ENCODE measurements at regions not wholly inside any gene's neighbourhood (a gene's known extent, or its start where the extent isn't known, plus 50 kb on each side); places are given as distances from the start of the nearest gene placed in this dataset.

GRCh38 chr13:106722620-106723019, 154.7 kb upstream of the ARGLU1 start (continued):
- TF ChIP-seq, protein P1, sequence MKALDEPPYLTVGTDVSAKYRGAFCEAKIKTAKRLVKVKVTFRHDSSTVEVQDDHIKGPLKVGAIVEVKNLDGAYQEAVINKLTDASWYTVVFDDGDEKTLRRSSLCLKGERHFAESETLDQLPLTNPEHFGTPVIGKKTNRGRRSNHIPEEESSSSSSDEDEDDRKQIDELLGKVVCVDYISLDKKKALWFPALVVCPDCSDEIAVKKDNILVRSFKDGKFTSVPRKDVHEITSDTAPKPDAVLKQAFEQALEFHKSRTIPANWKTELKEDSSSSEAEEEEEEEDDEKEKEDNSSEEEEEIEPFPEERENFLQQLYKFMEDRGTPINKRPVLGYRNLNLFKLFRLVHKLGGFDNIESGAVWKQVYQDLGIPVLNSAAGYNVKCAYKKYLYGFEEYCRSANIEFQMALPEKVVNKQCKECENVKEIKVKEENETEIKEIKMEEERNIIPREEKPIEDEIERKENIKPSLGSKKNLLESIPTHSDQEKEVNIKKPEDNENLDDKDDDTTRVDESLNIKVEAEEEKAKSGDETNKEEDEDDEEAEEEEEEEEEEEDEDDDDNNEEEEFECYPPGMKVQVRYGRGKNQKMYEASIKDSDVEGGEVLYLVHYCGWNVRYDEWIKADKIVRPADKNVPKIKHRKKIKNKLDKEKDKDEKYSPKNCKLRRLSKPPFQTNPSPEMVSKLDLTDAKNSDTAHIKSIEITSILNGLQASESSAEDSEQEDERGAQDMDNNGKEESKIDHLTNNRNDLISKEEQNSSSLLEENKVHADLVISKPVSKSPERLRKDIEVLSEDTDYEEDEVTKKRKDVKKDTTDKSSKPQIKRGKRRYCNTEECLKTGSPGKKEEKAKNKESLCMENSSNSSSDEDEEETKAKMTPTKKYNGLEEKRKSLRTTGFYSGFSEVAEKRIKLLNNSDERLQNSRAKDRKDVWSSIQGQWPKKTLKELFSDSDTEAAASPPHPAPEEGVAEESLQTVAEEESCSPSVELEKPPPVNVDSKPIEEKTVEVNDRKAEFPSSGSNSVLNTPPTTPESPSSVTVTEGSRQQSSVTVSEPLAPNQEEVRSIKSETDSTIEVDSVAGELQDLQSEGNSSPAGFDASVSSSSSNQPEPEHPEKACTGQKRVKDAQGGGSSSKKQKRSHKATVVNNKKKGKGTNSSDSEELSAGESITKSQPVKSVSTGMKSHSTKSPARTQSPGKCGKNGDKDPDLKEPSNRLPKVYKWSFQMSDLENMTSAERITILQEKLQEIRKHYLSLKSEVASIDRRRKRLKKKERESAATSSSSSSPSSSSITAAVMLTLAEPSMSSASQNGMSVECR (CRISPR knock-in tag; IDR thresholded peaks at IDR 0.05; ENCODE audit: borderline replicate concordance), result no peak
- TF ChIP-seq, protein P2, sequence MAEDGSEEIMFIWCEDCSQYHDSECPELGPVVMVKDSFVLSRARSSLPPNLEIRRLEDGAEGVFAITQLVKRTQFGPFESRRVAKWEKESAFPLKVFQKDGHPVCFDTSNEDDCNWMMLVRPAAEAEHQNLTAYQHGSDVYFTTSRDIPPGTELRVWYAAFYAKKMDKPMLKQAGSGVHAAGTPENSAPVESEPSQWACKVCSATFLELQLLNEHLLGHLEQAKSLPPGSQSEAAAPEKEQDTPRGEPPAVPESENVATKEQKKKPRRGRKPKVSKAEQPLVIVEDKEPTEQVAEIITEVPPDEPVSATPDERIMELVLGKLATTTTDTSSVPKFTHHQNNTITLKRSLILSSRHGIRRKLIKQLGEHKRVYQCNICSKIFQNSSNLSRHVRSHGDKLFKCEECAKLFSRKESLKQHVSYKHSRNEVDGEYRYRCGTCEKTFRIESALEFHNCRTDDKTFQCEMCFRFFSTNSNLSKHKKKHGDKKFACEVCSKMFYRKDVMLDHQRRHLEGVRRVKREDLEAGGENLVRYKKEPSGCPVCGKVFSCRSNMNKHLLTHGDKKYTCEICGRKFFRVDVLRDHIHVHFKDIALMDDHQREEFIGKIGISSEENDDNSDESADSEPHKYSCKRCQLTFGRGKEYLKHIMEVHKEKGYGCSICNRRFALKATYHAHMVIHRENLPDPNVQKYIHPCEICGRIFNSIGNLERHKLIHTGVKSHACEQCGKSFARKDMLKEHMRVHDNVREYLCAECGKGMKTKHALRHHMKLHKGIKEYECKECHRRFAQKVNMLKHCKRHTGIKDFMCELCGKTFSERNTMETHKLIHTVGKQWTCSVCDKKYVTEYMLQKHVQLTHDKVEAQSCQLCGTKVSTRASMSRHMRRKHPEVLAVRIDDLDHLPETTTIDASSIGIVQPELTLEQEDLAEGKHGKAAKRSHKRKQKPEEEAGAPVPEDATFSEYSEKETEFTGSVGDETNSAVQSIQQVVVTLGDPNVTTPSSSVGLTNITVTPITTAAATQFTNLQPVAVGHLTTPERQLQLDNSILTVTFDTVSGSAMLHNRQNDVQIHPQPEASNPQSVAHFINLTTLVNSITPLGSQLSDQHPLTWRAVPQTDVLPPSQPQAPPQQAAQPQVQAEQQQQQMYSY (CRISPR knock-in tag; IDR thresholded peaks at IDR 0.05), result no peak
- TF ChIP-seq CDX4 (CRISPR knock-in tag; IDR thresholded peaks at IDR 0.05; ENCODE audit: borderline replicate concordance) (no peak), ETV6 (CRISPR knock-in tag; IDR thresholded peaks at IDR 0.05) (no peak), OVOL2 (CRISPR knock-in tag; IDR thresholded peaks at IDR 0.05; ENCODE audit: borderline replicate concordance) (no peak), GABPB1 (CRISPR knock-in tag; IDR thresholded peaks at IDR 0.05) (no peak)
- TF ChIP-seq, protein P3, sequence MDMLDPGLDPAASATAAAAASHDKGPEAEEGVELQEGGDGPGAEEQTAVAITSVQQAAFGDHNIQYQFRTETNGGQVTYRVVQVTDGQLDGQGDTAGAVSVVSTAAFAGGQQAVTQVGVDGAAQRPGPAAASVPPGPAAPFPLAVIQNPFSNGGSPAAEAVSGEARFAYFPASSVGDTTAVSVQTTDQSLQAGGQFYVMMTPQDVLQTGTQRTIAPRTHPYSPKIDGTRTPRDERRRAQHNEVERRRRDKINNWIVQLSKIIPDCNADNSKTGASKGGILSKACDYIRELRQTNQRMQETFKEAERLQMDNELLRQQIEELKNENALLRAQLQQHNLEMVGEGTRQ (CRISPR knock-in tag; IDR thresholded peaks at IDR 0.05), result no peak

GRCh38 chr13:106721599-106721998, 153.7 kb upstream of the ARGLU1 start:
- peaks cover 27% of the 10 kb centered on the region for H3K9me3 Mint-ChIP-seq
- no peaks in the 10 kb centered on the region for H3K27me3 Mint-ChIP-seq (ENCODE audit: low read depth)
- H3K4me1 Mint-ChIP-seq, result peaks cover 22% of the 10 kb centered on the region
- no peak overlapping the region for H3K27ac Mint-ChIP-seq
- H3K36me3 Mint-ChIP-seq, result peaks cover 6% of the 10 kb centered on the region; the same call in 1 of the 2 replicates
- ATAC-seq (no peak), DNase-seq (ENCODE audit: low spot score) (no peak)
- ChIA-PET CTCF (no interaction called here), POLR2A (no interaction called here)
- H3K4me3 Mint-ChIP-seq, result no peak overlapping the region
- no peak for TF ChIP-seq AR (CRISPR knock-in tag; IDR thresholded peaks at IDR 0.05)
- TF ChIP-seq, protein P4, sequence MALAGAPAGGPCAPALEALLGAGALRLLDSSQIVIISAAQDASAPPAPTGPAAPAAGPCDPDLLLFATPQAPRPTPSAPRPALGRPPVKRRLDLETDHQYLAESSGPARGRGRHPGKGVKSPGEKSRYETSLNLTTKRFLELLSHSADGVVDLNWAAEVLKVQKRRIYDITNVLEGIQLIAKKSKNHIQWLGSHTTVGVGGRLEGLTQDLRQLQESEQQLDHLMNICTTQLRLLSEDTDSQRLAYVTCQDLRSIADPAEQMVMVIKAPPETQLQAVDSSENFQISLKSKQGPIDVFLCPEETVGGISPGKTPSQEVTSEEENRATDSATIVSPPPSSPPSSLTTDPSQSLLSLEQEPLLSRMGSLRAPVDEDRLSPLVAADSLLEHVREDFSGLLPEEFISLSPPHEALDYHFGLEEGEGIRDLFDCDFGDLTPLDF (CRISPR knock-in tag; IDR thresholded peaks at IDR 0.05), result no peak
- TF ChIP-seq JUN (CRISPR knock-in tag; IDR thresholded peaks at IDR 0.05), result no peak
- TF ChIP-seq MYBL2 (CRISPR knock-in tag; IDR thresholded peaks at IDR 0.05), result no peak
- TF ChIP-seq EMX1 (CRISPR knock-in tag; IDR thresholded peaks at IDR 0.05), result no peak
- TF ChIP-seq ZNF396 (CRISPR knock-in tag; IDR thresholded peaks at IDR 0.05; ENCODE audit: borderline replicate concordance), result no peak
- TF ChIP-seq, protein P5, sequence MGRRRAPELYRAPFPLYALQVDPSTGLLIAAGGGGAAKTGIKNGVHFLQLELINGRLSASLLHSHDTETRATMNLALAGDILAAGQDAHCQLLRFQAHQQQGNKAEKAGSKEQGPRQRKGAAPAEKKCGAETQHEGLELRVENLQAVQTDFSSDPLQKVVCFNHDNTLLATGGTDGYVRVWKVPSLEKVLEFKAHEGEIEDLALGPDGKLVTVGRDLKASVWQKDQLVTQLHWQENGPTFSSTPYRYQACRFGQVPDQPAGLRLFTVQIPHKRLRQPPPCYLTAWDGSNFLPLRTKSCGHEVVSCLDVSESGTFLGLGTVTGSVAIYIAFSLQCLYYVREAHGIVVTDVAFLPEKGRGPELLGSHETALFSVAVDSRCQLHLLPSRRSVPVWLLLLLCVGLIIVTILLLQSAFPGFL (CRISPR knock-in tag; IDR thresholded peaks at IDR 0.05; ENCODE audit: borderline replicate concordance), result no peak
- no peak for TF ChIP-seq RORB (CRISPR knock-in tag; IDR thresholded peaks at IDR 0.05)
- TF ChIP-seq, protein P6, sequence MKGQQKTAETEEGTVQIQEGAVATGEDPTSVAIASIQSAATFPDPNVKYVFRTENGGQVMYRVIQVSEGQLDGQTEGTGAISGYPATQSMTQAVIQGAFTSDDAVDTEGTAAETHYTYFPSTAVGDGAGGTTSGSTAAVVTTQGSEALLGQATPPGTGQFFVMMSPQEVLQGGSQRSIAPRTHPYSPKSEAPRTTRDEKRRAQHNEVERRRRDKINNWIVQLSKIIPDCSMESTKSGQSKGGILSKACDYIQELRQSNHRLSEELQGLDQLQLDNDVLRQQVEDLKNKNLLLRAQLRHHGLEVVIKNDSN (CRISPR knock-in tag; IDR thresholded peaks at IDR 0.05), result no peak
- TF ChIP-seq SOX15 (CRISPR knock-in tag; IDR thresholded peaks at IDR 0.05), result no peak
- no peak for TF ChIP-seq ZNF317 (CRISPR knock-in tag; IDR thresholded peaks at IDR 0.05; ENCODE audit: borderline replicate concordance, low read depth)
- no peak for TF ChIP-seq OVOL2 (CRISPR knock-in tag; IDR thresholded peaks at IDR 0.05; ENCODE audit: borderline replicate concordance)
